NCI-H1417 (cell line): ENCODE measurements at regions not wholly inside any gene's neighbourhood (a gene's known extent, or its start where the extent isn't known, plus 50 kb on each side); places are given as distances from the start of the nearest gene placed in this dataset.

Experiments
- DNase-seq, 3 experiments: peaks; one replicate each; lab custom pipeline; 2025; lab: John Stamatoyannopoulos, UW

- DNase-seq = no peak
These were observed 322.8 kb upstream of the POU3F3 start for GRCh38 chr2:104531122-104531521.

- no peak for DNase-seq
These were observed 316.8 kb upstream of the POU3F3 start for GRCh38 chr2:104537116-104537515.

- peak in 2 of 3 experiments; percentile 29 to 47 for DNase-seq
These were observed 315.8 kb upstream of the POU3F3 start for GRCh38 chr2:104538077-104538476.

- DNase-seq = no peak
These were observed 314.3 kb upstream of the POU3F3 start for GRCh38 chr2:104539649-104540048.

- no peak for DNase-seq
These were observed 308.9 kb upstream of the POU3F3 start for GRCh38 chr2:104545055-104545454.

- no peak for DNase-seq
These were observed 307.4 kb upstream of the POU3F3 start for GRCh38 chr2:104546537-104546936.

- peak in 2 of 3 experiments; percentile 4 to 44 for DNase-seq
These were observed 306.7 kb upstream of the POU3F3 start for GRCh38 chr2:104547221-104547620.

- DNase-seq = no peak
These were observed 292.7 kb upstream of the POU3F3 start for GRCh38 chr2:104561251-104561650.

GRCh38 chr2:104562537-104562936 lies 291.4 kb upstream of the POU3F3 start:
- no peak for DNase-seq

- DNase-seq = no peak
These were observed 290.4 kb upstream of the POU3F3 start for GRCh38 chr2:104563398-104563996.

- no peak for DNase-seq
These were observed 285.7 kb upstream of the POU3F3 start for GRCh38 chr2:104568247-104568646.

- DNase-seq = no peak
These were observed 283.7 kb upstream of the POU3F3 start for GRCh38 chr2:104570259-104570658.

GRCh38 chr2:104572834-104573233 lies 281.1 kb upstream of the POU3F3 start:
- DNase-seq = no peak

- DNase-seq = no peak
These were observed 279.5 kb upstream of the POU3F3 start for GRCh38 chr2:104574367-104574766.

GRCh38 chr2:104577143-104577542 lies 276.8 kb upstream of the POU3F3 start:
- no peak for DNase-seq

- DNase-seq = no peak
These were observed 271.4 kb upstream of the POU3F3 start for GRCh38 chr2:104582471-104582870.

GRCh38 chr2:104583811-104584210 lies 270.1 kb upstream of the POU3F3 start:
- peak in 1 of 3 experiments; percentile 12 for DNase-seq

GRCh38 chr2:104584393-104584792 lies 269.5 kb upstream of the POU3F3 start:
- DNase-seq = peak in 1 of 3 experiments; percentile 6

GRCh38 chr2:104595576-104595975 lies 258.3 kb upstream of the POU3F3 start:
- DNase-seq = no peak

- no peak for DNase-seq
These were observed 256.0 kb upstream of the POU3F3 start for GRCh38 chr2:104597942-104598341.

- no peak for DNase-seq
These were observed 255.3 kb upstream of the POU3F3 start for GRCh38 chr2:104598636-104599035.

- DNase-seq = no peak
These were observed 254.0 kb upstream of the POU3F3 start for GRCh38 chr2:104599787-104600510.

GRCh38 chr2:104606056-104606455 lies 247.9 kb upstream of the POU3F3 start:
- DNase-seq = no peak

GRCh38 chr2:104616856-104617255 lies 237.1 kb upstream of the POU3F3 start:
- peak in 1 of 3 experiments; percentile 1 for DNase-seq
